ENCODE measurements at regions not wholly inside any gene's neighbourhood (a gene's known extent, or its start where the extent isn't known, plus 50 kb on each side); places are given as distances from the start of the nearest gene placed in this dataset.

- TF ChIP-seq, protein P1, sequence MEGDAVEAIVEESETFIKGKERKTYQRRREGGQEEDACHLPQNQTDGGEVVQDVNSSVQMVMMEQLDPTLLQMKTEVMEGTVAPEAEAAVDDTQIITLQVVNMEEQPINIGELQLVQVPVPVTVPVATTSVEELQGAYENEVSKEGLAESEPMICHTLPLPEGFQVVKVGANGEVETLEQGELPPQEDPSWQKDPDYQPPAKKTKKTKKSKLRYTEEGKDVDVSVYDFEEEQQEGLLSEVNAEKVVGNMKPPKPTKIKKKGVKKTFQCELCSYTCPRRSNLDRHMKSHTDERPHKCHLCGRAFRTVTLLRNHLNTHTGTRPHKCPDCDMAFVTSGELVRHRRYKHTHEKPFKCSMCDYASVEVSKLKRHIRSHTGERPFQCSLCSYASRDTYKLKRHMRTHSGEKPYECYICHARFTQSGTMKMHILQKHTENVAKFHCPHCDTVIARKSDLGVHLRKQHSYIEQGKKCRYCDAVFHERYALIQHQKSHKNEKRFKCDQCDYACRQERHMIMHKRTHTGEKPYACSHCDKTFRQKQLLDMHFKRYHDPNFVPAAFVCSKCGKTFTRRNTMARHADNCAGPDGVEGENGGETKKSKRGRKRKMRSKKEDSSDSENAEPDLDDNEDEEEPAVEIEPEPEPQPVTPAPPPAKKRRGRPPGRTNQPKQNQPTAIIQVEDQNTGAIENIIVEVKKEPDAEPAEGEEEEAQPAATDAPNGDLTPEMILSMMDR (IDR thresholded peaks at IDR 0.05) = no peak
- no peak for TF ChIP-seq TCF7L2 (IDR thresholded peaks at IDR 0.05; ENCODE audit: low read depth, low read length)
- no peak for TF ChIP-seq POLR2AphosphoS5 (IDR thresholded peaks at IDR 0.05; ENCODE audit: low read depth, low read length)
Observed at GRCh38 chr4:64829749-64830148, 420.5 kb upstream of the TECRL start.

Data from Panc1 (cell line).